WERI-Rb-1 (cell line): ENCODE measurements at regions not wholly inside any gene's neighbourhood (a gene's known extent, or its start where the extent isn't known, plus 50 kb on each side); places are given as distances from the start of the nearest gene placed in this dataset.

ENCODE experiments used
- DNase-seq: peaks from one replicate; pipeline ENCODE4 v3.0.0-alpha.2; 2020
- H3K27ac ChIP-seq: fragments of 250-450 bp; sonication (Bioruptor Pico); 2 replicates; pipeline ENCODE4 v1.5.1; 2020; ENCODE audit warnings: mild to moderate bottlenecking, moderate library complexity
- H3K27me3 ChIP-seq: fragments of 250-450 bp; sonication (Bioruptor Pico); 2 replicates; pipeline ENCODE4 v1.5.1; 2021; ENCODE audit warnings: mild to moderate bottlenecking, low read depth, moderate library complexity; ENCODE audit not compliant: insufficient read depth, severe bottlenecking
- H3K36me3 ChIP-seq: fragments of 250-450 bp; sonication (Bioruptor Pico); 2 replicates; pipeline ENCODE4 v1.5.1; 2020; ENCODE audit warnings: mild to moderate bottlenecking, moderate library complexity
- H3K4me3 ChIP-seq: 2 replicates; pipeline ENCODE4 v1.5.1; 2011; ENCODE audit warnings: low read depth, mild to moderate bottlenecking, control low read depth, low read length
- H3K9me3 ChIP-seq: fragments of 250-450 bp; sonication (Bioruptor Pico); 2 replicates; pipeline ENCODE4 v1.5.1; 2021; ENCODE audit warnings: mild to moderate bottlenecking, moderate library complexity; ENCODE audit not compliant: severe bottlenecking
- TF ChIP-seq, protein P1 (sequence below): IDR thresholded peaks from 2 replicates; pipeline ENCODE4 v1.5.1; 2011; ENCODE audit warnings: low read depth, mild to moderate bottlenecking, control low read depth, inconsistent platforms, low read length

GRCh38 chr11:39712581-39712980, 1746.9 kb downstream of the LRRC4C start:
- Histone ChIP-seq H3K9me3 (no peaks in the 10 kb centered on the region), H3K36me3 (no peaks in the 10 kb centered on the region), H3K27me3 (peaks cover 9% of the 10 kb centered on the region), H3K4me3 (no peak overlapping the region), H3K27ac (no peak overlapping the region)
- TF ChIP-seq, protein P1, sequence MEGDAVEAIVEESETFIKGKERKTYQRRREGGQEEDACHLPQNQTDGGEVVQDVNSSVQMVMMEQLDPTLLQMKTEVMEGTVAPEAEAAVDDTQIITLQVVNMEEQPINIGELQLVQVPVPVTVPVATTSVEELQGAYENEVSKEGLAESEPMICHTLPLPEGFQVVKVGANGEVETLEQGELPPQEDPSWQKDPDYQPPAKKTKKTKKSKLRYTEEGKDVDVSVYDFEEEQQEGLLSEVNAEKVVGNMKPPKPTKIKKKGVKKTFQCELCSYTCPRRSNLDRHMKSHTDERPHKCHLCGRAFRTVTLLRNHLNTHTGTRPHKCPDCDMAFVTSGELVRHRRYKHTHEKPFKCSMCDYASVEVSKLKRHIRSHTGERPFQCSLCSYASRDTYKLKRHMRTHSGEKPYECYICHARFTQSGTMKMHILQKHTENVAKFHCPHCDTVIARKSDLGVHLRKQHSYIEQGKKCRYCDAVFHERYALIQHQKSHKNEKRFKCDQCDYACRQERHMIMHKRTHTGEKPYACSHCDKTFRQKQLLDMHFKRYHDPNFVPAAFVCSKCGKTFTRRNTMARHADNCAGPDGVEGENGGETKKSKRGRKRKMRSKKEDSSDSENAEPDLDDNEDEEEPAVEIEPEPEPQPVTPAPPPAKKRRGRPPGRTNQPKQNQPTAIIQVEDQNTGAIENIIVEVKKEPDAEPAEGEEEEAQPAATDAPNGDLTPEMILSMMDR = no peak
- no peak for DNase-seq

- Histone ChIP-seq H3K9me3 (no peaks in the 10 kb centered on the region), H3K4me3 (no peak overlapping the region), H3K27ac (no peak overlapping the region), H3K36me3 (no peaks in the 10 kb centered on the region), H3K27me3 (peaks cover 5% of the 10 kb centered on the region)
- TF ChIP-seq, protein P1 = no peak
- no peak for DNase-seq
These were observed 1768.6 kb downstream of the LRRC4C start for GRCh38 chr11:39690856-39691255.

GRCh38 chr11:39683951-39684554, 1775.4 kb downstream of the LRRC4C start:
- TF ChIP-seq, protein P1 = no peak
- Histone ChIP-seq H3K9me3 (no peaks in the 10 kb centered on the region), H3K27ac (no peak overlapping the region), H3K4me3 (no peak overlapping the region), H3K27me3 (peaks cover 10% of the 10 kb centered on the region), H3K36me3 (no peaks in the 10 kb centered on the region)
- no peak for DNase-seq

- TF ChIP-seq, protein P1 = no peak
- no peak overlapping the region for H3K27ac ChIP-seq
- H3K36me3 ChIP-seq = no peaks in the 10 kb centered on the region
- H3K9me3 ChIP-seq = no peaks in the 10 kb centered on the region
- no peak for DNase-seq
- no peak overlapping the region for H3K4me3 ChIP-seq
- H3K27me3 ChIP-seq = peaks cover 10% of the 10 kb centered on the region
These were observed 1776.0 kb downstream of the LRRC4C start for GRCh38 chr11:39683288-39683950.

DNA sequence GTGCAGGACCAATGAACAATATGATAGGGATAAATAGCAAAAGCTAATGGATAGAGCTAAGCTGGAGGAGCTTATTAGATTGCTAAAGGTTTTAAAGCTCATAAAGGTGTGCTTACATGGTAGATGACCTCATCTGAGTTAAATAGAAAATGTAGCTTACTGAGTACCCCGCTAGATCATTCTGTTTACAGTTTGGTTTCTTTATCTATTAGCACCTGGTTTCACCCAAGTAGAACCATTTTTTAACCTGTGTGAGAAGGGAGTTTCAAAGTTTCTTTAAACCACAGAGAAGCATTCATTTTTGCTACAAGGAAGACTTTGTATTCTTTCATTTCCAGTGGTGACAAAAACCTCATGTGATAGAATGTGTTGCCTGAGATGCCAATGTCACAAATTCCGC, 1778.0 kb downstream of the LRRC4C start:
- no peak for DNase-seq
- no peak overlapping the region for H3K4me3 ChIP-seq

More for the DNA sequence above, 1778.0 kb downstream of the LRRC4C start:
- Histone ChIP-seq H3K27me3 (peaks cover 14% of the 10 kb centered on the region), H3K9me3 (no peaks in the 10 kb centered on the region), H3K36me3 (no peaks in the 10 kb centered on the region), H3K27ac (no peak overlapping the region)
- TF ChIP-seq, protein P1 = no peak
